ENCODE measurements at regions not wholly inside any gene's neighbourhood (a gene's known extent, or its start where the extent isn't known, plus 50 kb on each side); places are given as distances from the start of the nearest gene placed in this dataset.

DNA sequence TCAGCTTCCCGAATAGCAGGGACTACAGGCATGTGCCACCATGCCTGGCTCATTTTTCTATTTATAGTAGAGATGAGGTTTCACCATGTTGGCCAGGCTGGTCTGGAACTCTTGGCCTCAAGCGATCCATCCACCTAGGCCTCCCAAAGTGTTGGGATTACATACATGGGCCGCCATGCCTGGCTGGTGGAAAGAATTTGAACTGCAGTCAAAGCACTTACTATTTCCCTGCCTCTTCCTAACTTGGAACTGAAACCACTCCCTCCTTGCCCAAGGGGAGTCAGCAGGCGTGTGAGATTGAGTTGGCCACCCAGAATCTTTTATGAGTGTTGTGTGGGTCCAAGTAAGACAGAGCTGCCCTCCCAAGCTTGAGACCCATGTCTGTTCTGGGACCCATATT lies 86.1 kb upstream of the PTPN3 start:
- DNase-seq = no peak
- ChIA-PET POLR2A (ENCODE audit: unreplicated experiment) (no interaction called here), CTCF (no interaction called here)
- no peak for TF ChIP-seq EZH2 (IDR thresholded peaks at IDR 0.05; ENCODE audit: low read depth)
- TF ChIP-seq, protein P1, sequence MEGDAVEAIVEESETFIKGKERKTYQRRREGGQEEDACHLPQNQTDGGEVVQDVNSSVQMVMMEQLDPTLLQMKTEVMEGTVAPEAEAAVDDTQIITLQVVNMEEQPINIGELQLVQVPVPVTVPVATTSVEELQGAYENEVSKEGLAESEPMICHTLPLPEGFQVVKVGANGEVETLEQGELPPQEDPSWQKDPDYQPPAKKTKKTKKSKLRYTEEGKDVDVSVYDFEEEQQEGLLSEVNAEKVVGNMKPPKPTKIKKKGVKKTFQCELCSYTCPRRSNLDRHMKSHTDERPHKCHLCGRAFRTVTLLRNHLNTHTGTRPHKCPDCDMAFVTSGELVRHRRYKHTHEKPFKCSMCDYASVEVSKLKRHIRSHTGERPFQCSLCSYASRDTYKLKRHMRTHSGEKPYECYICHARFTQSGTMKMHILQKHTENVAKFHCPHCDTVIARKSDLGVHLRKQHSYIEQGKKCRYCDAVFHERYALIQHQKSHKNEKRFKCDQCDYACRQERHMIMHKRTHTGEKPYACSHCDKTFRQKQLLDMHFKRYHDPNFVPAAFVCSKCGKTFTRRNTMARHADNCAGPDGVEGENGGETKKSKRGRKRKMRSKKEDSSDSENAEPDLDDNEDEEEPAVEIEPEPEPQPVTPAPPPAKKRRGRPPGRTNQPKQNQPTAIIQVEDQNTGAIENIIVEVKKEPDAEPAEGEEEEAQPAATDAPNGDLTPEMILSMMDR (conservative IDR thresholded peaks at IDR 0.05) = no peak
- H3K79me2 ChIP-seq (ENCODE audit: low read depth) = no peaks in the 10 kb centered on the region
- no peak overlapping the region for H3K27ac ChIP-seq
- no peaks in the 10 kb centered on the region for H3K4me1 ChIP-seq (replicated peaks; ENCODE audit: insufficient read depth)
- H3K36me3 ChIP-seq (ENCODE audit: low read depth) = no peaks in the 10 kb centered on the region
- H3K9me2 ChIP-seq (ENCODE audit: insufficient read depth) = no peaks in the 10 kb centered on the region
- H3K4me3 ChIP-seq = no peak overlapping the region
- no peaks in the 10 kb centered on the region for H4K20me1 ChIP-seq (ENCODE audit: insufficient read depth)
- no peaks in the 10 kb centered on the region for H3F3A ChIP-seq (ENCODE audit: insufficient read depth, low read depth)
- H3K27me3 ChIP-seq (ENCODE audit: insufficient read depth, low read depth) = no peaks in the 10 kb centered on the region
- no TSS peak for BruUV-seq (replicated peaks)
- H3K4me2 ChIP-seq = no peak overlapping the region
- H3K9me3 ChIP-seq (ENCODE audit: insufficient read depth, low read depth) = peaks cover 1% of the 10 kb centered on the region; the same call in 1 of the 2 replicates
- H2AFZ ChIP-seq = no peak overlapping the region
- intact Hi-C loops (cut with micrococcal nuclease; ENCODE audit: unreplicated experiment) = no loop called here

GRCh38 chr9:109585796-109586195 lies 87.7 kb upstream of the PTPN3 start:
- no peak overlapping the region for H3K4me2 ChIP-seq
- no peaks in the 10 kb centered on the region for H3K27me3 ChIP-seq (ENCODE audit: insufficient read depth, low read depth)
- ChIA-PET POLR2A (ENCODE audit: unreplicated experiment) (no interaction called here), CTCF (interaction anchor here (0.6 kb wide), 1 partner anchor 522 kb away, joined by 4 read pairs; no protein-coding TSS in a partner anchor)
- H2AFZ ChIP-seq = no peak overlapping the region
- H3K27ac ChIP-seq = no peak overlapping the region
- TF ChIP-seq, protein P1 (conservative IDR thresholded peaks at IDR 0.05) = no peak
- TF ChIP-seq EZH2 (IDR thresholded peaks at IDR 0.05; ENCODE audit: low read depth) = no peak
- H3K79me2 ChIP-seq (ENCODE audit: low read depth) = no peaks in the 10 kb centered on the region
- no peak overlapping the region for H3K4me3 ChIP-seq
- H3F3A ChIP-seq (ENCODE audit: insufficient read depth, low read depth) = no peaks in the 10 kb centered on the region
- BruUV-seq (replicated peaks) = no TSS peak
- H3K9me3 ChIP-seq (ENCODE audit: insufficient read depth, low read depth) = peaks cover 4% of the 10 kb centered on the region; the same call in 1 of the 2 replicates
- no peaks in the 10 kb centered on the region for H3K36me3 ChIP-seq (ENCODE audit: low read depth)
- H3K9me2 ChIP-seq (ENCODE audit: insufficient read depth) = no peaks in the 10 kb centered on the region
- no peak for DNase-seq
- intact Hi-C loops (cut with micrococcal nuclease; ENCODE audit: unreplicated experiment) = no loop called here
- H4K20me1 ChIP-seq (ENCODE audit: insufficient read depth) = no peaks in the 10 kb centered on the region
- H3K4me1 ChIP-seq (replicated peaks; ENCODE audit: insufficient read depth) = no peaks in the 10 kb centered on the region

DNA sequence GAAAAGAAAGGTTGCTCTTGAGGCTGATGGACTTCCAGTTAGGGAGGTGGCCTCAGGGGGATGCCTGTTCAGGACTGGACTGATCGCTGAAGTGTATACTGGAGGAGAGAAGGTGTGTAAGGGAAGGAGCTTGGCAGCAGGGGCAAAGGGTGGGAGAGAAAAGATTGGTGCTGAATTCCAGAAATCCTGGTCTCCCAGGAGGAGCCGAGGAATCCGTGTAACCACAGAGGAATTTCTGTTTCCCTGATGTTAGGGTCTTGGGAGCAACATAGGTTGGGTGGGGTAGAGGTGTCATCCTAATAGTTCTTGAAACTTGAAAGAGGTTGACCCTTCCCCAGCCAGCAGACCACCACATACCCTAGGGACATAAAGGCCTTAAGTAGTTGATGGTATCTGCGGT lies 88.9 kb upstream of the PTPN3 start:
- Histone ChIP-seq H2AFZ (no peak overlapping the region), H3F3A (ENCODE audit: insufficient read depth, low read depth) (no peaks in the 10 kb centered on the region), H3K79me2 (ENCODE audit: low read depth) (no peaks in the 10 kb centered on the region), H3K9me2 (ENCODE audit: insufficient read depth) (no peaks in the 10 kb centered on the region), H3K4me1 (replicated peaks; ENCODE audit: insufficient read depth) (no peaks in the 10 kb centered on the region), H4K20me1 (ENCODE audit: insufficient read depth) (no peaks in the 10 kb centered on the region), H3K4me2 (no peak overlapping the region), H3K9me3 (ENCODE audit: insufficient read depth, low read depth) (peaks cover 4% of the 10 kb centered on the region; the same call in 1 of the 2 replicates), H3K4me3 (no peak overlapping the region), H3K27ac (no peak overlapping the region), H3K27me3 (ENCODE audit: insufficient read depth, low read depth) (no peaks in the 10 kb centered on the region), H3K36me3 (ENCODE audit: low read depth) (no peaks in the 10 kb centered on the region)
- intact Hi-C loops (cut with micrococcal nuclease; ENCODE audit: unreplicated experiment) = no loop called here
- POLR2A ChIA-PET (ENCODE audit: unreplicated experiment) = no interaction called here
- BruUV-seq (replicated peaks) = no TSS peak
- DNase-seq = no peak
- CTCF ChIA-PET = no interaction called here
- TF ChIP-seq, protein P1 (conservative IDR thresholded peaks at IDR 0.05) = no peak
- TF ChIP-seq EZH2 (IDR thresholded peaks at IDR 0.05; ENCODE audit: low read depth) = no peak
